HepG2 (cell line): ENCODE measurements at regions not wholly inside any gene's neighbourhood (a gene's known extent, or its start where the extent isn't known, plus 50 kb on each side); places are given as distances from the start of the nearest gene placed in this dataset.
"Not testable (repeated sequence)": the region's sequence is repeated elsewhere in the genome, so short reads cannot be mapped to it uniquely, and the experiment has no call there.

Experiments used
- ATAC-seq: fragments of 200-7000 bp; cut with Tn5 transposase; 3 replicates; pipeline ENCODE4 v1.9.1; 2020; ENCODE audit warnings: mild to moderate bottlenecking, moderate library complexity
- BruUV-seq: library from RNA; stranded (reverse); fragments of 400-500 nt; replicated peaks from 2 replicates; lab custom pipeline; 2021; lab: Mats Ljungman, UMichigan
- CTCF ChIA-PET: fragments of 300-600 bp; formaldehyde crosslinking; extraction: SDS; loops from one replicate; lab custom pipeline; 2021; ENCODE audit warnings: low total read pairs, inconsistent platforms, low intra/inter-chr PET ratio; lab: Yijun Ruan, JAX
- POLR2A ChIA-PET: fragments of 350-600 bp; sonication (Branson Sonifier 250); formaldehyde crosslinking; loops from one replicate; lab custom pipeline; 2020; ENCODE audit warnings: antibody characterized with exemption, inconsistent platforms; lab: Yijun Ruan, JAX
- DNase-seq: peaks from one replicate; pipeline ENCODE4 v3.0.0-alpha.2; 2015; ENCODE audit warnings: low spot score
- FAIRE-seq: peaks from 3 replicates; lab custom pipeline; 2011; peaks lifted over from hg19 to GRCh38; lab: Jason Lieb, UNC
- H2AFZ ChIP-seq: one replicate; pipeline ENCODE4 v1.6.1; 2011; ENCODE audit warnings: low read length, inconsistent platforms
- H3K27ac ChIP-seq: fragments of 300-600 bp; 3 replicates; pipeline ENCODE4 v1.8.0; 2011; ENCODE audit warnings: mixed run types, mild to moderate bottlenecking, mixed read lengths, low read length, inconsistent platforms; ENCODE audit not compliant: insufficient read depth; ENCODE audit errors: extremely low read length
- H3K27me3 ChIP-seq, 2 experiments: fragments of 200-600 bp in 1 of 2; 2 replicates in 1 of 2; 3 replicates in 1 of 2; pipeline versions ENCODE4 v1.6.0 to v1.8.0; 2011; ENCODE audit warnings: low read length in 2 of 2, mild to moderate bottlenecking in 2 of 2, moderate library complexity in 2 of 2, inconsistent platforms in 1 of 2; ENCODE audit not compliant: insufficient read depth in 2 of 2, control insufficient read depth in 1 of 2
- H3K36me3 ChIP-seq, 2 experiments: fragments of 200-600 bp in 1 of 2; replicated peaks in 1 of 2; 2 replicates in 1 of 2; 3 replicates in 1 of 2; pipeline versions ENCODE4 v1.5.1 to v1.8.0; 2011; ENCODE audit warnings: low read length in 2 of 2, inconsistent platforms in 1 of 2; ENCODE audit not compliant: insufficient read depth in 2 of 2, control insufficient read depth in 1 of 2
- H3K4me1 ChIP-seq: 2 replicates; pipeline ENCODE4 v1.5.1; 2012; ENCODE audit warnings: low read length, inconsistent platforms; ENCODE audit not compliant: insufficient read depth
- H3K4me2 ChIP-seq: 2 replicates; pipeline ENCODE4 v1.6.0; 2011; ENCODE audit warnings: low read depth, low read length, inconsistent platforms
- H3K4me3 ChIP-seq, 3 experiments: fragments of 200-600 bp in 1 of 3; sonication (generic), shearing (Covaris generic) in 1 of 3; replicated peaks in 1 of 3; 2 replicates each; pipeline ENCODE4 v1.5.1; 2011 to 2016; ENCODE audit warnings: low read length in 3 of 3, inconsistent platforms in 2 of 3, low read depth in 2 of 3, mild to moderate bottlenecking in 2 of 3, control low read depth in 1 of 3, mixed read lengths in 1 of 3; ENCODE audit not compliant: insufficient read depth in 1 of 3
- H3K79me2 ChIP-seq: one replicate; pipeline ENCODE4 v1.6.1; 2011; ENCODE audit warnings: low read length, inconsistent platforms; ENCODE audit not compliant: insufficient read depth
- H3K9ac ChIP-seq: 2 replicates; pipeline ENCODE4 v1.6.0; 2011; ENCODE audit warnings: mild to moderate bottlenecking, low read depth, low read length, inconsistent platforms; ENCODE audit not compliant: insufficient read depth
- H3K9me3 ChIP-seq: 2 replicates; pipeline ENCODE4 v1.5.1; 2012; ENCODE audit warnings: mild to moderate bottlenecking, low read length
- H4K20me1 ChIP-seq: 2 replicates; pipeline ENCODE4 v1.6.0; 2011; ENCODE audit warnings: inconsistent platforms, mild to moderate bottlenecking, low read length, moderate library complexity; ENCODE audit not compliant: insufficient read depth
- CC2D1A ChIP-seq: sonication (generic); formaldehyde crosslinking; IDR thresholded peaks from 2 replicates; pipeline ENCODE4 v1.8.1; 2023; ENCODE audit warnings: mild to moderate bottlenecking, missing genetic modification reagents
- FOSL1 ChIP-seq: sonication (generic); formaldehyde crosslinking; IDR thresholded peaks from 2 replicates; pipeline ENCODE4 v1.9.0; 2021; ENCODE audit warnings: missing genetic modification reagents, borderline replicate concordance
- NFATC3 ChIP-seq: sonication (generic); formaldehyde crosslinking; IDR thresholded peaks from 2 replicates; pipeline ENCODE4 v1.5.1; 2020; ENCODE audit warnings: mild to moderate bottlenecking, missing genetic modification reagents
- REL ChIP-seq: sonication (generic); formaldehyde crosslinking; conservative IDR thresholded peaks from 2 replicates; pipeline ENCODE4 v1.8.0; 2022; ENCODE audit warnings: mild to moderate bottlenecking, missing genetic modification reagents, moderate library complexity
- TAF15 ChIP-seq: fragments of 200-400 bp; formaldehyde crosslinking; IDR thresholded peaks from one replicate; pipeline ENCODE4 v1.6.1; 2018; ENCODE audit warnings: mild to moderate bottlenecking, low read depth, low read length; ENCODE audit not compliant: poor library complexity, severe bottlenecking
- ZNF367 ChIP-seq: sonication (generic); formaldehyde crosslinking; IDR thresholded peaks from 2 replicates; pipeline ENCODE4 v1.4.0; 2020; ENCODE audit warnings: missing genetic modification reagents, borderline replicate concordance
- ZNF652 ChIP-seq: IDR thresholded peaks from 2 replicates; pipeline ENCODE4 v1.6.1; 2016; ENCODE audit warnings: low read depth, borderline replicate concordance
- ZNF672 ChIP-seq: sonication (generic); formaldehyde crosslinking; IDR thresholded peaks from 2 replicates; pipeline ENCODE4 v1.8.1; 2022; ENCODE audit warnings: missing genetic modification reagents
- WGBS: methylation state at CpG from one replicate; pipeline ENCODE4 v1.1.6; 2017; ENCODE audit warnings: low lambda C conversion rate; 5-methylcytosine and 5-hydroxymethylcytosine counted together
- in situ Hi-C: cut with HindIII; loops from 2 replicates; pipeline ENCODE4 v1.10.0; 2017; ENCODE audit warnings: low pct_unique_long_range_greater_than_20kb; ENCODE audit not compliant: extremely low pct_ligation_motif_present
- intact Hi-C: fragments of 100-400 bp; cut with micrococcal nuclease; formaldehyde crosslinking; loops from one replicate; pipeline ENCODE4 v1.10.0; 2022; ENCODE audit not compliant: unreplicated experiment
- TF ChIP-seq, protein P1 (sequence below), 2 experiments: sonication (generic) in 1 of 2; formaldehyde crosslinking in 1 of 2; IDR thresholded peaks; 2 replicates each; pipeline versions ENCODE4 v1.4.0 to v1.6.1; 2016 to 2020; ENCODE audit warnings: borderline replicate concordance in 1 of 2, low read depth in 1 of 2, mild to moderate bottlenecking in 1 of 2, missing genetic modification reagents in 1 of 2
- TF ChIP-seq, protein P2 (sequence below): sonication (generic); formaldehyde crosslinking; IDR thresholded peaks from 2 replicates; pipeline ENCODE4 v1.5.0; 2020; ENCODE audit warnings: missing genetic modification reagents, mild to moderate bottlenecking, borderline replicate concordance

DNA sequence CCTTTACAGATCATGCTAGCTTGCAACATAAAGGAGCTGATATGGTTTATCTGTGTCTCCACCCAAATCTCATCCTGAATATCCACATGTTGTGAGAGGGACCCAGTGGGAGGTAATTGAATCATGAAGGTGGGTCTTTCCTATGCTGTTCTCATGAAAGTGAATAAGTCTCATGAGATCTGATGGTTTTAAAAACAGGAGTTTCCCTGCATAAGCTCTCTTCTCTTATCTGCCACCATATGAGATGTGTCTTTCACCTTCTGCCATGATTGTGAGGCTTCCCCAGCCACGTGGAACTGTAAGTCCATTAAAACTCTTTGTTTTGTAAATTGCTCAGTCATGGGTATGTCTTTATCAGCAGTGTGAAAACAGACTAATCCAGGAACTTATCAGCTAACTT, 79.2 kb upstream of the PDHA2 start:
- H3K79me2 ChIP-seq, POLR2A ChIA-PET, H3K27me3 ChIP-seq, FAIRE-seq, H3K4me1 ChIP-seq, CTCF ChIA-PET, in situ Hi-C loops, H2AFZ ChIP-seq, H3K27ac ChIP-seq, H3K4me2 ChIP-seq, H4K20me1 ChIP-seq, H3K9ac ChIP-seq, BruUV-seq, intact Hi-C loops, H3K4me3 ChIP-seq, DNase-seq, ATAC-seq, H3K36me3 ChIP-seq: not testable (repeated sequence)
- peaks cover 62% of the 10 kb centered on the region for H3K9me3 ChIP-seq
- 0% methylated on average over 1 of the region's 1 CpG for WGBS

DNA sequence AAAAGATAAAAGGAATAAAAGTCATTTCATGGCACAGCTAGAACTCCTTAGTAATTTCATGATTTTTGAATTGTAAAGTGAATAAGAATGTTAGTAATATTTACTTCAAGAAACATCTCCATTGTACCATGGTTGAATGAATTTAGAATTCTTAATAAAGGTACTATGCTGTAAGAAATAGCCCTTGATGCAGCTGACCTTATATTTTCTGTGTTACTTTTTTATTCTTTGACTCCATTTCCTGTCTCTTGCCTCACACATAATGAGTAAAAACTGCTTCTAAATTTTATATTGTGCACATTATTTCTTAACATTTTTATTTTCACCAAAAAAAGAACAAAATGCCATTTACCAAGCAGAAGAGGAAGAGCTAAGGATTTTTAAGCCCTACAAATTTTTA, 81.9 kb upstream of the PDHA2 start:
- intact Hi-C loops (no loop called here), in situ Hi-C loops (no loop called here)
- no peak overlapping the region for H2AFZ ChIP-seq
- H3K4me3 ChIP-seq, result no peak overlapping the region
- ChIA-PET POLR2A (no interaction called here), CTCF (no interaction called here)
- no peaks in the 10 kb centered on the region for H3K27me3 ChIP-seq
- ATAC-seq, result no peak
- no TSS peak for BruUV-seq
- no peaks in the 10 kb centered on the region for H3K79me2 ChIP-seq
- DNase-seq, result no peak
- peaks cover 51% of the 10 kb centered on the region for H3K9me3 ChIP-seq
- no peak overlapping the region for H3K4me2 ChIP-seq
- TF ChIP-seq, protein P1, sequence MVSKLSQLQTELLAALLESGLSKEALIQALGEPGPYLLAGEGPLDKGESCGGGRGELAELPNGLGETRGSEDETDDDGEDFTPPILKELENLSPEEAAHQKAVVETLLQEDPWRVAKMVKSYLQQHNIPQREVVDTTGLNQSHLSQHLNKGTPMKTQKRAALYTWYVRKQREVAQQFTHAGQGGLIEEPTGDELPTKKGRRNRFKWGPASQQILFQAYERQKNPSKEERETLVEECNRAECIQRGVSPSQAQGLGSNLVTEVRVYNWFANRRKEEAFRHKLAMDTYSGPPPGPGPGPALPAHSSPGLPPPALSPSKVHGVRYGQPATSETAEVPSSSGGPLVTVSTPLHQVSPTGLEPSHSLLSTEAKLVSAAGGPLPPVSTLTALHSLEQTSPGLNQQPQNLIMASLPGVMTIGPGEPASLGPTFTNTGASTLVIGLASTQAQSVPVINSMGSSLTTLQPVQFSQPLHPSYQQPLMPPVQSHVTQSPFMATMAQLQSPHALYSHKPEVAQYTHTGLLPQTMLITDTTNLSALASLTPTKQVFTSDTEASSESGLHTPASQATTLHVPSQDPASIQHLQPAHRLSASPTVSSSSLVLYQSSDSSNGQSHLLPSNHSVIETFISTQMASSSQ (IDR thresholded peaks at IDR 0.05; ENCODE audit: low read depth), result no peak
- TF ChIP-seq, protein P1 (CRISPR knock-in tag; IDR thresholded peaks at IDR 0.05; ENCODE audit: borderline replicate concordance), result no peak
- no peak for TF ChIP-seq ZNF652
- TF ChIP-seq, protein P2, sequence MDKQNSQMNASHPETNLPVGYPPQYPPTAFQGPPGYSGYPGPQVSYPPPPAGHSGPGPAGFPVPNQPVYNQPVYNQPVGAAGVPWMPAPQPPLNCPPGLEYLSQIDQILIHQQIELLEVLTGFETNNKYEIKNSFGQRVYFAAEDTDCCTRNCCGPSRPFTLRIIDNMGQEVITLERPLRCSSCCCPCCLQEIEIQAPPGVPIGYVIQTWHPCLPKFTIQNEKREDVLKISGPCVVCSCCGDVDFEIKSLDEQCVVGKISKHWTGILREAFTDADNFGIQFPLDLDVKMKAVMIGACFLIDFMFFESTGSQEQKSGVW (CRISPR knock-in tag), result no peak
- no peak for TF ChIP-seq REL (CRISPR knock-in tag)
- TF ChIP-seq TAF15, result no peak
- TF ChIP-seq NFATC3, result no peak
- TF ChIP-seq ZNF367 (CRISPR knock-in tag), result no peak
- TF ChIP-seq ZNF672, result no peak
- no peak for TF ChIP-seq CC2D1A (CRISPR knock-in tag)
- TF ChIP-seq FOSL1, result no peak
- no peaks in the 10 kb centered on the region for H3K4me1 ChIP-seq
- H3K9ac ChIP-seq, result no peak overlapping the region
- H4K20me1 ChIP-seq, result no peaks in the 10 kb centered on the region
- no peak for FAIRE-seq
- no peaks in the 10 kb centered on the region for H3K36me3 ChIP-seq
- no peak overlapping the region for H3K27ac ChIP-seq
